ENCODE measurements at regions not wholly inside any gene's neighbourhood (a gene's known extent, or its start where the extent isn't known, plus 50 kb on each side); places are given as distances from the start of the nearest gene placed in this dataset.
A peak's percentile ranks its signal among the peaks of the same experiment; 100 is the strongest.

DNA sequence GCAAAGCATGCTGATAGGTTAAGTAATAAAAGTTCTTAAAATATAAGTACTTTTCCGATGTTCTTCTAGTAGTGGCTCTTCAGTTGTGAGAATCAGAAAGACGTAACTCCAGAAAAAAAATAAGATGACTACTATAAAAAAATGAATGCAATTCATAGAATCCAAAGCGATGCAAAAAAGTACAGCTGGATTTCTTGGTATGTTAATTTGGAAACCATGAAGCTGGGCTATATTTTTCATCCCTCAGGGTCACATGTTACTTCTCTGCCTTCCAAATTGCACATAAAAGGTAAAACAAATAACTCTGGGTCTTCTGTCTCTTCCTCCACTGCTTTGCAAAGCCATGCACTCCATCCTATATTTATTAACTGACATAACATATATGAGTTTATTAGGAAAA lies 843.9 kb upstream of the DPPA4 start:
- 75 to 86% methylated on average over 3 of the region's 3 CpGs for WGBS, 2 donors
- no peak for DNase-seq
- Histone ChIP-seq H3K4me3 (replicated peaks in 1 of 3) (no peak overlapping the region), H3K27me3 (no peaks in the 10 kb centered on the region), H3K4me1 (peaks cover 5 to 12% of the 10 kb centered on the region in 2 donors), H3K36me3 (no peaks in the 10 kb centered on the region), H3K9me3 (no peaks in the 10 kb centered on the region), H3K27ac (no peak overlapping the region)
- intact Hi-C loops (cut with DNase I), result no loop called here
- TF ChIP-seq, protein P1, sequence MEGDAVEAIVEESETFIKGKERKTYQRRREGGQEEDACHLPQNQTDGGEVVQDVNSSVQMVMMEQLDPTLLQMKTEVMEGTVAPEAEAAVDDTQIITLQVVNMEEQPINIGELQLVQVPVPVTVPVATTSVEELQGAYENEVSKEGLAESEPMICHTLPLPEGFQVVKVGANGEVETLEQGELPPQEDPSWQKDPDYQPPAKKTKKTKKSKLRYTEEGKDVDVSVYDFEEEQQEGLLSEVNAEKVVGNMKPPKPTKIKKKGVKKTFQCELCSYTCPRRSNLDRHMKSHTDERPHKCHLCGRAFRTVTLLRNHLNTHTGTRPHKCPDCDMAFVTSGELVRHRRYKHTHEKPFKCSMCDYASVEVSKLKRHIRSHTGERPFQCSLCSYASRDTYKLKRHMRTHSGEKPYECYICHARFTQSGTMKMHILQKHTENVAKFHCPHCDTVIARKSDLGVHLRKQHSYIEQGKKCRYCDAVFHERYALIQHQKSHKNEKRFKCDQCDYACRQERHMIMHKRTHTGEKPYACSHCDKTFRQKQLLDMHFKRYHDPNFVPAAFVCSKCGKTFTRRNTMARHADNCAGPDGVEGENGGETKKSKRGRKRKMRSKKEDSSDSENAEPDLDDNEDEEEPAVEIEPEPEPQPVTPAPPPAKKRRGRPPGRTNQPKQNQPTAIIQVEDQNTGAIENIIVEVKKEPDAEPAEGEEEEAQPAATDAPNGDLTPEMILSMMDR (IDR thresholded peaks at IDR 0.05), result no peak
- TF ChIP-seq POLR2A (IDR thresholded peaks at IDR 0.05), result no peak

DNA sequence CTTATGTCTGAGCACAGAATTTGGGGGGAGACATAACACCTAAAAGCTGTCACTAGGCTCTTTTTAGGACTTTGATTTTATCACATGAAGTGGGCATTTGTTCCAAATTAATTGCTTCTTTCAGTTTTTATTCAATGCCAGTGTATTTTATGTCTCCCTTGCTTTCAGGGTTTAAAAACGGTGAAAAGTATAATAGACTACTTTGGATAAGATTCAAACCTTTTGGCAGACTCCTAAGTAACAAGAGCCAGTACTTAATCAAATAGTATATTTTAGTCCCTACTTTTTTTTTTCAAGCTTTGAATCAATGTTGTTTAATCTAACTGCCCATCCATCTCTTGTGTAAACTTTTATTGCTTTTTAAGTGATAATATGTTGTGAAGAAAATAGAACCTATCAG lies 847.2 kb upstream of the DPPA4 start:
- intact Hi-C loops (cut with DNase I), result no loop called here
- H3K9me3 ChIP-seq, result no peaks in the 10 kb centered on the region
- WGBS, 2 donors, result 13 to 16% methylated on average over 1 of the region's 1 CpG

DNA sequence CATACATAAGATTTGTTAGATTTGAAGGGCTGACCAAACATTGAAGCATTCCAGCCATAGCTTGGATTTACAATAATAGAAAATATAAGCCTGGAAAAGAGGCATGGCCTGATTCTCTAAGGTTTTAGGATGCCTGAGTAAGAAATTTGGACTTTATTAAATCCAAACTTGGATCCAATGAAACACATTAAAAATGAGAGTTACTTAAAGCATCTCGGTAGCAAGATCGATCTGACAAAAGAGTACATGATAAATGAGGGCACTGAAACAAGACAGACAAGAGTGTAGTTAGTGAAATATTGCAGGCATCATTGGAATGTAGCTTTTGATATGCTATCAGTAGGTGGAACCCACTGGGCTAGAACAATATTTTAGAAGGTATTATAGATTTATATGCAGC lies 855.7 kb upstream of the DPPA4 start:
- 78 to 85% methylated on average over 2 of the region's 2 CpGs for WGBS, 2 donors
- Histone ChIP-seq H3K36me3 (no peaks in the 10 kb centered on the region), H3K9me3 (no peaks in the 10 kb centered on the region), H3K27ac (no peak overlapping the region), H3K27me3 (no peaks in the 10 kb centered on the region), H3K4me3 (replicated peaks in 1 of 3) (no peak overlapping the region), H3K4me1 (no peaks in the 10 kb centered on the region)
- no peak for TF ChIP-seq POLR2A (IDR thresholded peaks at IDR 0.05)
- TF ChIP-seq, protein P1 (IDR thresholded peaks at IDR 0.05), result no peak
- intact Hi-C loops (cut with DNase I), result no loop called here
- DNase-seq, result no peak

More for the DNA sequence above, 847.2 kb upstream of the DPPA4 start:
- TF ChIP-seq, protein P1 (IDR thresholded peaks at IDR 0.05), result no peak
- no peak for TF ChIP-seq POLR2A (IDR thresholded peaks at IDR 0.05)
- Histone ChIP-seq H3K4me3 (replicated peaks in 1 of 3) (no peak overlapping the region), H3K36me3 (no peaks in the 10 kb centered on the region), H3K4me1 (no peaks in the 10 kb centered on the region), H3K27ac (no peak overlapping the region), H3K27me3 (no peaks in the 10 kb centered on the region)
- no peak for DNase-seq

DNA sequence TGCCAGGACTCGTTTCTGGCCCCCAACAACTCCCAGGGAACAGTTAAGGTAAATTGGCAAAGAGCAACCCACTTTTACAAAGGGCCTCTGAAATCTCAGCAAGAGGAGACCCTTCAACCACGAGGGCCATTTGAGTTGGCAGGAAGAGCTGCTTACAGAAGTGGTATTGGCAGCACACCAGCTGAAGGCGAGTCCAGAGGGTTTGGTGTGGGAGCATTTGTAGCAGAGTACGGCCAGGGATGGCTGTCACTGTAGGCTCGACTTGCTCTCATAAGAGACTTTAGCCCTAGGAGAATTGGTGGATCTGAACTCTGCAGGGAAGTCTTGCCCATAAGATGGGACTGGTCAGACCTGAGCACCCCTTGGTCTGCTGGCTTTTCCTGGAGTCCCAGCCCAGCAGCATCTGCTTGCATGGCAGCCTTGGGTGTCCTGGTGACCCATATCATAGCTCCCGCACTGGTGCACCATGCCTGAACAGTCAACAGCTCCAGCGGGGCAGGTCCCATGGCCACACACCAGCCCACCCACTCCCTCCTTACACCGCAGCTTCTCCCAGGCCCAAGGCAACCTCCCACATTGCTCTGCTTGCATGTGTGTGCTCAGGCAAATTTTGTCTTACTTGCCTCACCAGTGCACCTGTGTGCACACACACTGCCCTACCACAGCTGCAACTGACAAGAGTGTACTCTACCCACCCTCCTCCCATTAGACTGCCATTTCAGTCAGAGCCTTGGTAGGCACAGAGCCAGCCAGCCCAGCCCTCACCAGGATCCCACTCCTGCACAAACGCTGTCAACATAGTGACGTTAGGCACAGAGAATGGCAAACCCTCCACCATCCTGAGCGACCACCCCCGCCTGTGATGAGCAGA lies 861.6 kb upstream of the DPPA4 start:
- no peak overlapping the region for H3K4me3 ChIP-seq (replicated peaks in 1 of 3)
- TF ChIP-seq POLR2A (IDR thresholded peaks at IDR 0.05), result no peak
- TF ChIP-seq, protein P1 (IDR thresholded peaks at IDR 0.05), result no peak
- WGBS, 2 donors, result 61 to 63% methylated on average over 7 to 12 of the region's 12 CpGs
- H3K4me1 ChIP-seq, result peaks cover 0 to 7% of the 10 kb centered on the region in 2 donors
- no peaks in the 10 kb centered on the region for H3K27me3 ChIP-seq
- no peaks in the 10 kb centered on the region for H3K9me3 ChIP-seq
- H3K27ac ChIP-seq, result no peak overlapping the region
- no peaks in the 10 kb centered on the region for H3K36me3 ChIP-seq
- intact Hi-C loops (cut with DNase I), result no loop called here
- peak; percentile 80 to 89 for DNase-seq

DNA sequence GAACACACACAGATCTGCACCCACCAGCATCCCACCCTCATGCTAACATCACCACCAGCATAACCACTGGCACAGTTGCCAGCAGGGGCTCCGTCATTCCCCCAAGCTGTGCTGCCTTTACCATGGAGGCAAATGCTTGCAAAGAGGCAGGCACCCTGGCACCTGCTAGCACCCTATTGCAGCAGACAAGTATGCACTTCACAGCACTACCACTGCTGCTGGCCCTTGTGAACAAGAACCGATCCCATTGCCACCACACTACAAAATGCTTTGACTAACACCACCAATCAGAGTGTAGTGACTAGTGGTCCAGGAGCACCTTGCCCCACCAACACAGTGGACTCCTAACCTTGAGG lies 862.2 kb upstream of the DPPA4 start:
- no peaks in the 10 kb centered on the region for H3K36me3 ChIP-seq
- peaks cover 0 to 7% of the 10 kb centered on the region in 2 donors for H3K4me1 ChIP-seq
- intact Hi-C loops (cut with DNase I), result no loop called here
- TF ChIP-seq, protein P1 (IDR thresholded peaks at IDR 0.05), result no peak
- TF ChIP-seq POLR2A (IDR thresholded peaks at IDR 0.05), result no peak
- no peak overlapping the region for H3K27ac ChIP-seq
- H3K9me3 ChIP-seq, result no peaks in the 10 kb centered on the region
- DNase-seq, result peak in 1 of 2 donors; percentile 2
- no peaks in the 10 kb centered on the region for H3K27me3 ChIP-seq
- H3K4me3 ChIP-seq (replicated peaks in 1 of 3), result no peak overlapping the region
- 90 to 97% methylated on average over 2 of the region's 2 CpGs for WGBS, 2 donors
